ENCODE measurements at regions not wholly inside any gene's neighbourhood (a gene's known extent, or its start where the extent isn't known, plus 50 kb on each side); places are given as distances from the start of the nearest gene placed in this dataset.

DNA sequence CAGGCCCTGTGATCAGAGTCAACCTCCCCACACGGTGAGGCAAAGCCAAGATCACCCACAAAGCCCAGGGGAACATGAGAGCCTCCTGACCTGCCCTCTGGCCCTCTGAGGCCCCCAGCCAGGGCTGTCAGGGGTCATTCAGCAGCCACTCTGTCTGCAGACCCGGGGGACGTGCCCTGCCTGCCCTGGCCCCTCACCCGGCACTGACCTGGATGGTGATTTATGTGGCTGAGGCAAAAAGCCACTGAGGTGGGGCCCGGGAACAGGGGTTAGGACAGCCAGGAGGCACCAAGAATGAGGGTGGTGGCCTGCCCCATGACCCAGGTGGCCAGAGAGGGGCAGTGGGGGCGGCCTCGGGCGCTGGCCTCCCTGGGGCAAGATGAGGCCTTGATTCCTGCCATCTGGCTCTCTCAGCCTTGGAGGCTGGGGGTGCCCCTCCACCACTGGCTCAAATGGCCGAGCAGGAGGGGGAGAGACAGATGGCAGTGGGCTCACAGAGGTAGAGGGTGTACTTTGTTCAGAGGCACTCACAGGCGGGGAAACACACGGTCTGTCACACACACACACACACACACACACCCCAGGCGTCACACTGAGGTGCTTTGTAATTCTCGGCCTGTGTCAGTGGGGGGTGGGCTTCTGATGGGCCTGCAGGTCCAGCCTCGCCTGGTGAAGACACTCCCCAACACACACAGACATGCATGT, 174.0 kb upstream of the GSE1 start:
- no peak overlapping the region for H2AFZ ChIP-seq
- in situ Hi-C loops (cut with MboI), result no loop called here
- WGBS, 2 experiments (ENCODE audit: low coverage in 1 of 2, low lambda C conversion rate in 2 of 2, missing lambda C conversion rate in 2 of 2), result 87 to 89% methylated on average over 13 of the region's 14 CpGs

DNA sequence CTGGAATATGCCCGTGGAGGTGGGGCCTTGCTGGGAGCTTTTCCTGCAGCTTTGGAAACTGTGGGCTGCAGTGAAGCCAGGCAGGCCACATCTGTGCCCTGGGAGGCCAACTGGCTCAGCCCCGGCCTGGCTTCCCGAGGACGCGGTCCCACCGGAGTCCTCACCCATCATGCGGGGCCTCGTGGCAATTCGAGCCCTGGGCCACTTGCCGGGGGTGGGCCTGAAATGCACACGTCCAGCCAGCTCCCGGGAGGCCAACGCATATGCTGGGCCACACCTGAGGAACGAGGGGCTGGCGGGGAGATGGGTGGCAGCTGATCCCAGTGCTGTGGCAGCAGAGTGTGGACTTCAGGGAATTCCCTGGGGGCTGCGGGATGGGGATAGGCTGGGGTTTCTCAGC, 172.4 kb upstream of the GSE1 start:
- in situ Hi-C loops (cut with MboI), result no loop called here
- peaks cover 16% of the 10 kb centered on the region for H3K4me1 ChIP-seq (ENCODE audit: insufficient read depth)
- H3K9me3 ChIP-seq (ENCODE audit: low read depth), result no peaks in the 10 kb centered on the region
- no peaks in the 10 kb centered on the region for H3K36me3 ChIP-seq (ENCODE audit: low read depth)
- H3K79me2 ChIP-seq (ENCODE audit: insufficient read depth), result no peaks in the 10 kb centered on the region
- H3K4me2 ChIP-seq (ENCODE audit: unreplicated experiment), result no peak overlapping the region
- TF ChIP-seq EZH2 (IDR thresholded peaks at IDR 0.05; ENCODE audit: insufficient read depth, poor library complexity, severe bottlenecking) (no peak), EZH2phosphoT487 (IDR thresholded peaks at IDR 0.05; ENCODE audit: insufficient read depth, low read depth) (no peak)
- no peak overlapping the region for H2AFZ ChIP-seq
- no peak overlapping the region for H3K9ac ChIP-seq
- H3K9me2 ChIP-seq (ENCODE audit: insufficient read depth), result no peaks in the 10 kb centered on the region
- no peak for DNase-seq
- no peak overlapping the region for H3K4me3 ChIP-seq
- no peak overlapping the region for H3K27ac ChIP-seq
- 94 to 95% methylated on average over 16 of the region's 16 CpGs for WGBS, 2 experiments (ENCODE audit: low coverage in 1 of 2, low lambda C conversion rate in 2 of 2, missing lambda C conversion rate in 2 of 2)
- no peaks in the 10 kb centered on the region for H4K20me1 ChIP-seq (ENCODE audit: insufficient read depth)
- no peaks in the 10 kb centered on the region for H3K27me3 ChIP-seq (replicated peaks; ENCODE audit: insufficient read depth)
- no peaks in the 10 kb centered on the region for H3F3A ChIP-seq (ENCODE audit: insufficient read depth)

More for the DNA sequence above, 174.0 kb upstream of the GSE1 start:
- Histone ChIP-seq H3K9me3 (ENCODE audit: low read depth) (no peaks in the 10 kb centered on the region), H3K27me3 (replicated peaks; ENCODE audit: insufficient read depth) (no peaks in the 10 kb centered on the region), H3K4me2 (ENCODE audit: unreplicated experiment) (no peak overlapping the region), H3K9me2 (ENCODE audit: insufficient read depth) (no peaks in the 10 kb centered on the region), H3K9ac (no peak overlapping the region), H3F3A (ENCODE audit: insufficient read depth) (no peaks in the 10 kb centered on the region), H3K79me2 (ENCODE audit: insufficient read depth) (0 out of 2 replicates have a peak, but pooled peaks cover 6% of the 10 kb centered on the region), H3K4me1 (ENCODE audit: insufficient read depth) (peaks cover 16% of the 10 kb centered on the region), H4K20me1 (ENCODE audit: insufficient read depth) (no peaks in the 10 kb centered on the region), H3K27ac (no peak overlapping the region), H3K36me3 (ENCODE audit: low read depth) (no peaks in the 10 kb centered on the region), H3K4me3 (no peak overlapping the region)
- no peak for TF ChIP-seq EZH2 (IDR thresholded peaks at IDR 0.05; ENCODE audit: insufficient read depth, poor library complexity, severe bottlenecking)
- DNase-seq, result no peak

DNA sequence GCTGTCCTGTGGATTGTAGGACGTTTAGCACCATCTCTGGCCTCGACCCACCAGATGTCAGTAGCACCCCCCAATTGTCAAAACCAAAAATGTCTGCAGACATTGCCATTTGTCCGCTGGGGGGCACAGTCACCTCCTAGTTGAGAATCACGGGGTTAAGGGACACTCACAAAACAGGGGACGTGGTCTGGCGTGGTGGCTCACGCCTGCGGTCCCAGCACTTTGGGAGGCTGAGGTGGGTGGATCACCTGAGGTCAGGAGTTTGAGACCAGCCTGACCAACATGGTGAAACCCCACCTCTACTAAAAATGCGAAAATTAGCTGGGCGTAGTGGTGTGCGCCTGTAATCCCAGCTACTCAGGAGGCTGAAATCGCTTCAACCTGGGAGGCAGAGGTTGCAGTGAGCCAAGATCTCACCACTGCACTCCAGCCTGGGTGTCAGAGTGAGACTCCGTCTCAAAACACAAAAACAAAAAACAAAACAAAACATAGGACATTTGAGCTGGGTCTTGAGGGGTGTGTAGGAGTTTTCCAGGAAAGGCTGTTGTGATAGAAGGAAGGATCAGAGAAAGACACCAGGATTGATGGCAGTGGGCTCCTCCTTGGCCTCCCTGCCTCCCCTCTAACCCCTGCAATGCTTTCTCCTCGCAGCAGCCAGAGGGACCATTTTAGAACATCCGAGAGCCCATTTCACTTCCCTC, 171.8 kb upstream of the GSE1 start:
- Histone ChIP-seq H3K9me2 (ENCODE audit: insufficient read depth) (no peaks in the 10 kb centered on the region), H3K4me2 (ENCODE audit: unreplicated experiment) (no peak overlapping the region), H2AFZ (no peak overlapping the region), H3K27me3 (replicated peaks; ENCODE audit: insufficient read depth) (no peaks in the 10 kb centered on the region), H3K27ac (no peak overlapping the region), H3K36me3 (ENCODE audit: low read depth) (no peaks in the 10 kb centered on the region), H3K9me3 (ENCODE audit: low read depth) (no peaks in the 10 kb centered on the region), H4K20me1 (ENCODE audit: insufficient read depth) (no peaks in the 10 kb centered on the region), H3K79me2 (ENCODE audit: insufficient read depth) (no peaks in the 10 kb centered on the region), H3K9ac (no peak overlapping the region), H3K4me1 (ENCODE audit: insufficient read depth) (peaks cover 11% of the 10 kb centered on the region), H3K4me3 (no peak overlapping the region), H3F3A (ENCODE audit: insufficient read depth) (no peaks in the 10 kb centered on the region)
- 96% methylated on average over 15 of the region's 15 CpGs for WGBS, 2 experiments (ENCODE audit: low coverage in 1 of 2, low lambda C conversion rate in 2 of 2, missing lambda C conversion rate in 2 of 2)
- no peak for DNase-seq
- no peak for TF ChIP-seq EZH2 (IDR thresholded peaks at IDR 0.05; ENCODE audit: insufficient read depth, poor library complexity, severe bottlenecking)
- TF ChIP-seq EZH2phosphoT487 (IDR thresholded peaks at IDR 0.05; ENCODE audit: insufficient read depth, low read depth), result no peak
- in situ Hi-C loops (cut with MboI), result no loop called here

DNA sequence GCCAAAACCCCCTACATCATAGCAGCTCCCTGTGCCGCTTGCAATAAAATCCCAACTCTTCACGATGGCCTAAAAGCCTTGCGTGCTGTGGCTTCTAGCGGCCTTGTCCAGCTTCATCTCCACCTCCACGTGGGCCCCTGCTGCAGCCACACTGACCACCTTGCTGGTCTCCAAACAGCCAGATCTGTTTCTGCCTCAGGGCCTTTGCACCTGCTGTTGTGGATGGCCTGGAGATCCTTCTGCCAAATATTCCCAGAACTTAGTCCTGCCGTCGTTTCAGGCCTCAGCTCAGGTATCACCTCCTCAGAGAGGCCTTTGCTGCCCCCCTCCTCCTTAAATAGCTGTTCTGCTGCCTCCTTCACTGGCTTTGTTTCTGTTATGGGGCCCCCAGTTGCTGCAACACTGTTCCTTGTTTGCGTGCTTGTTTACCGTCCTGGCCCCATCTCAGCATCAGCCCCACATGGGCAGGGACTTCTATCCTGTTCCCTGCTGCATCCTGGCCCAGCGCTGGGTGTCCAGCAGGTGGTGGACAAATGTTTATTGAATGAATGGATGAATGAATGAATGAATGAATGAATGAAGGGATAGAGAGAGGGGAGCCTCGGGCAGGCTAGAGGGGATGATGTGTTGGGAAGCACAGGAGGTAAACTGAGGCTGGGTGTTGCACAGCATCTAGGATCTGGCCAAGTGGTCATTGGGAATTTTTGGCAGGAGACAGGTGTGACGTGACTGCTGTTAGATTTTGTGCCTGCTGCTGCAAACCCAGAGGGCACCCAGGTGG, 171.0 kb upstream of the GSE1 start:
- 89 to 90% methylated on average over 12 of the region's 12 CpGs for WGBS, 2 experiments (ENCODE audit: low coverage in 1 of 2, low lambda C conversion rate in 2 of 2, missing lambda C conversion rate in 2 of 2)
- no peaks in the 10 kb centered on the region for H3K9me2 ChIP-seq (ENCODE audit: insufficient read depth)
- no peak overlapping the region for H2AFZ ChIP-seq
- peaks cover 4% of the 10 kb centered on the region for H3K4me1 ChIP-seq (ENCODE audit: insufficient read depth)
- no peaks in the 10 kb centered on the region for H4K20me1 ChIP-seq (ENCODE audit: insufficient read depth)
- no peak overlapping the region for H3K9ac ChIP-seq
- H3F3A ChIP-seq (ENCODE audit: insufficient read depth), result no peaks in the 10 kb centered on the region
- H3K9me3 ChIP-seq (ENCODE audit: low read depth), result no peaks in the 10 kb centered on the region
- in situ Hi-C loops (cut with MboI), result no loop called here
- H3K36me3 ChIP-seq (ENCODE audit: low read depth), result no peaks in the 10 kb centered on the region
- H3K4me3 ChIP-seq, result no peak overlapping the region
- no peaks in the 10 kb centered on the region for H3K79me2 ChIP-seq (ENCODE audit: insufficient read depth)
- no peak overlapping the region for H3K27ac ChIP-seq
- no peaks in the 10 kb centered on the region for H3K27me3 ChIP-seq (replicated peaks; ENCODE audit: insufficient read depth)
- no peak for DNase-seq
- TF ChIP-seq EZH2phosphoT487 (IDR thresholded peaks at IDR 0.05; ENCODE audit: insufficient read depth, low read depth), result no peak
- no peak for TF ChIP-seq EZH2 (IDR thresholded peaks at IDR 0.05; ENCODE audit: insufficient read depth, poor library complexity, severe bottlenecking)
- H3K4me2 ChIP-seq (ENCODE audit: unreplicated experiment), result no peak overlapping the region
